Fibroblast of skin of left quadriceps (primary cell): ENCODE measurements at regions not wholly inside any gene's neighbourhood (a gene's known extent, or its start where the extent isn't known, plus 50 kb on each side); places are given as distances from the start of the nearest gene placed in this dataset.

Experiments
- DNase-seq, 2 experiments: peaks; one replicate each; pipeline ENCODE4 v3.0.0-alpha.2; 2013; ENCODE audit warnings: low read depth in 2 of 2

DNA sequence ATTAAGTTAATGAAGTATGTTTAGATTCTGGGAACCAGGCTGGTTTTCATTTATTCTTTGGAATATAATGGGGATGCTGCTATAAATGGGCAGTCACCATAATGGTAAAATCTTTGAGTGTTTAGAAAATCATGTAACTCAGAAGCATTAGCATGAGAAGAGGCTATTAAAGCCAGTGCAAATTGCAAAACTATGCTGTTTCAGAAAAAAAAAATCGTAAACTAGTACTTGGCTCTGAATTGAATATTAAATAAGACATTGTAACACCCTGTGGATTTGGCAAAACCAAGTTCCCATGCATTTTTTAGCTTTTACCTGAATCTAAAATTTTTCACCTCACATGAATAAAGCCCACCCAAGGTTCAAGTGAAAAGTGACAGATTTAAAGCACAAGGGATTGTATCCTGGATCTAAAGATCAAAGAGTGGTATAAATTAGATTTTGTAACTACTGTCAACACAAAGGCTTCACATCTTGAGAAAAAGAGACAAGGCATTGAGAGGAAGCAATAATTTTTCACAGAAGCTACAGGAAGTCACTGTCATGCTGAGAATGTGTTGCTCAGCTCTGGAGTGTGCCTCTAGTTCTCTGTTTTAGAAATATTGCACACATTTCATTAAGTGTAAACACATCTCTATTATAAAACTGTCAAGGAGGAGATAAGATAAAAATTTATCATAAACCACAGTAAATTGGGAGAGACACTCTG, 142.2 kb downstream of the ABCA8 start:
- DNase-seq, result peak; percentile 64 to 66

DNA sequence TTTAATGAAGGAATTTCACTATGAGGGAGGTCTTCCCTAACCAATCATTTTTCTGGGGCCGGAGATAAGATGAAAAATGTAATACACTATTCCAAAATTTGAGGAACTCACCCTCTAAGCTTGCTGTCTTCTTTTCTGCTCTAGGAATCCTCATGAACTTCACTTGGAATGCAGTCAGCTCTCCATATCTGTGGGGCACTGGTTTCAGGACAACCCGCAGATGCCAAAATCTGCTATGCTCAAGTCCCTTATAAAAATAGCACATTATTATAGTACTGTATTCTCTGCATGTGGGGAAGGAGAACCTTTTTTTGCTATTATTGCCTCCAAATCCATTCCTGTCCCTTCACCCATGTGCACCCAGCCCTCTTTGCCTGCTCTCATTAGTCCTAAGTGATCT, 146.0 kb downstream of the ABCA8 start:
- DNase-seq, result no peak

DNA sequence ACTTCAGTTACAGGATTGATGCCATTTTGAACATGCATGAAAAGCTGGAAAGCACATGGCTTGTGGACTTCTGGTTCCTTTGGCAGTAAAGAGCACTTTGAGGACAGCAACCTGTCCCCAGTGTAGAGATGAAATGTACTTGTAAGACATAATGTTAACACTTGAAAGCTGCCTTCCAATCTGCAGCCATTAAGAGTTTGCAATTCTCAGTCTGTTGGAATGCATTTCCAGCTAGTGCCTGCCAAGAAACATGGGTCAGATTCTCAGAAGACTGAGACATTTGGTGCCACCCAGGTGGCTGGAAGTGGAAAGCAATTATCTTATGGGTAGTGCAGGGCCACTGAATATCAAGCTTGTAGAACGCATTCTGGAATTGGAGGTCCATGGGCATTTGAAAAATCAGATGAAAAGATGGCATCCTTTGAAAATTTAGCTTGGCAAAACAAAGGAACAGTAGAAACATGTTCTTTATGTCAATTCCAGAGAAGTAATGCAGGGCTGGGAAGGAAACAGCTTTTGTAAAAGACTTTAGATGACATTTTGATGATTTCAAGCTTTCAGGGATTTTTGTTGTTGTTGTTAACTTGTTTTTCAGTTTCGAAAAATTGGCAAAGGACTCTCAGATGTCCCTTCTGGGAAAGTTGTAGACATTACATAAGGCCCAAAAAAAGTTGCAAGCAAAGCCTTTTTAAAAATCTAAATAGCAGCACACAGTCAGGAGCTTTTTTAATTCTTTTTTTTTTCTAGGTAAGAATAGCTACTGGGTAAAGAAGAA, 147.0 kb downstream of the ABCA8 start:
- no peak for DNase-seq

DNA sequence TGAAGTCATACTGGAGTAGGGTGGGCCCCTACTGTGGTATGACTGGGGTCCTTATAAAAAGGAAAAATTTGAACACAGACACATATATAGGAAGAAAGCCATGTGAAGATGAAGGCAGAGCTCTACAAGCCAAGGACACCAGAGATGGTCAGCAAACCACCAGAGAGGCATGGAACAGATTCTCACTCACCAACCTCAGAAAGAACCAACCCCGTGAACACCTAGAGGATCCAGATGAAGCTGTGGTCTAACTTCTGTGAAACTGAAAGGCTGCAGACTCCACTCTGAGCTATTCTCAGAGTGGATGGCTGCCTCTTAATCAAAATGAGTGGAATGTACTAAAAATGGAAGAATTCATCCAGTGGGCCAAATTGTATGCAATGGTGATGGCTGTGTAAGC, 149.6 kb downstream of the ABCA8 start:
- DNase-seq, result no peak

DNA sequence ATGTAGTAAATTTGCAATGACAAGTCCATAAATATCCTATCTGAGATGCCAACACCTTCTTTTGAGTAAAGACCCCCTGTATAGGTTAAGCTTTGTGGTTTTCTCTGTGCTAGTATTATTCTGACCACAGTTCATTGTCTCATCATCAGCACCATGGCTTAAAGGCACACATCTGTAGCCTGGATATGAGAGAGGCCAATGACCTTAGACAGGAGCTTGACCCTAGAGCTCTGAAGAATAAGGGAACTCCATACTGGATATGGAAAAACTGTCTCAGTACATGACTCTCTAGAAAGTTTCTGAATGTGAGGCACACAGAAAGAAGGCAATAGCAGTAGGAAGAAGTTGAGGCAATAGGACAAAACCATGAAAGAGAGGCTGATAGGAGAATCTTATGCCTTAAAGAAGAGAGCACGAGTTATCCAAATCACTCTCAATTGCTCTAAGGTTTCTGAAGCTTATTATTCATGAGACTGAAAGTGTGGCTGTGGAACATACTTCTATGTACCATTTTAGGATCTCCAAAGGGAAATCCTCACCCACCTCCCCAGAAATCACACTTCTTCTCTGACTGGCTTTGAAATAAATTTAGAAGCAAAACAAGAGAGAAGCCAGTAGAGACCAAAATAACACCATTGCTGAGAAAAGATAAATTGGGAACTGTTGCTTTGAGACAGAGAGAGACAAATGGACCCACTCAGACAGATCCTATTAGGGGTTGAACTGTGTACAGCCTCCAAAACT, 150.2 kb downstream of the ABCA8 start:
- no peak for DNase-seq

DNA sequence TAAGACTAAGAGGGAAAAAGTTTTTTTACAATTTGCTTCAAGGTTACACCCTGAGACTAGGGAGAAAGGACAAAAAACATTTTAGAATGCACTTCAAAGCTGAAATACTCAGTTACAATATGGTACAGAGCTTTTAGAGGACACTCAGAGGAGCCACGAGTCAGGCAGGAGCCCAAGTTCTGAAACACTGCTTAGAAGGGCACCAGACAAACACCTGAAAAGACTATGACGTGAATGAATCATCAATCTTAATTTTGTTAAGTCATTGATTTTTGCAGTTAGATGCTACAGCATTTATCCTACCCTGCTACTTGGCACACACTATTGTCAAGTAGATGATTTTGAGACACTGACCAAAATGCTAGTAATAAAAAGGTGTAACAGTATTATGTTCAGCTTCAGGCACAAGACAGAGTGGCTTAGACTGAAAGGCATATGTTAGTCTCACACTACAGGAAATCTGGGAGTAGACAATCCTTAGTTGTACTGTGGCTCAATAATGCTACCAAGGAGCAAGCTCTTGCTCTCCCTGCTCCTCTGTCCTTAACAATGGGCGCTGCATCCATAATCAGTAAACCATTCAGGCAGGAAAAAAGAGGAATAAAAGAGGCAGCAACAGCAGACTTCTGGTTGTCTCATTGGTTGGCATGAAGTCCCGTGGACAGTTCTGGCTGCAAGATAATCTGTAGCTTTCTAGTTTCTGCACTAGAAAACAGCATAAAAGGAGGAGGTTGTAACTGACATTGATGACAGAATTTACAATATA, 151.8 kb downstream of the ABCA8 start:
- DNase-seq, result no peak

DNA sequence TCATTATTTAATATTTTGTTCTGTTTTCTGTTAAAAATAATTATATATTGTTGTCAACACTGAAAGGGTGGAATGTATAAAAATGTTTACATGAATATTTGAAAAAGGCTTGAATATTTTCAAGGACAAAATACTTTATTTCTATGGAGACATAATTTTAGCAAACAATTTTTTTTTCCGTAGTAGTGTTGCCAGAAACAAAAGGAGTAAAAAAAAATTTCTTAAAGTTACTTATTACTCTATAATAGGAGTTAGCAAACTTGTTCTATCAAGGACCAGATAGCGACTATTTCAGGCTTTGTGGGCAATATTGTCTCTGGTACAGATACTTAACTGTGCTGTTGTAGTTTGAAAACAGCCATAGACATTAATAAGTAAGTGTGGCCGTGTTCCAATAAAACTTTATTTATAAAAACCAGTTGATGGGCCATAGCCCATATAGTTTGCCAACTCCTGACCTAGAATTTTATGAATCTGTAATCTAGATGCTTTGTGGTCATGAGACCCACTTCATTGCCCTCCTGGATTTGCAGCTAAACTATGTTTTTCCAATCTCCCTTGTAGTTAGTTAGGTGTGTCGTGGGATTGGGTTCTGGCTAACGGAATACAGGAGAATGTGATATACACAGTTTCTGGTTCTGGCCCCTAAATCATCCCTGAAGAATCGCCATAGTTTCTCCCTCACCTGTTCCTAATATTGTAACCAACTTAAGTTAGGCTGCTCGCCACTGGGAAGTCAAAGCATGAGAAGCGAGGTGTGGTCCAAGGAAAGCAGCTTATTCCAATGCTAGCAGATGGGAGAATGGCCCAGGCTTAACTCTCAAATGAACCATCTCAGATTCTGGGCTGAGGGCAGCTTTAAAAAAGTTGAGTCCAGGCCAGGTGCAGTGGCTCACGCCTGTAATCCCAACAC, 153.6 kb downstream of the ABCA8 start:
- DNase-seq, result no peak

DNA sequence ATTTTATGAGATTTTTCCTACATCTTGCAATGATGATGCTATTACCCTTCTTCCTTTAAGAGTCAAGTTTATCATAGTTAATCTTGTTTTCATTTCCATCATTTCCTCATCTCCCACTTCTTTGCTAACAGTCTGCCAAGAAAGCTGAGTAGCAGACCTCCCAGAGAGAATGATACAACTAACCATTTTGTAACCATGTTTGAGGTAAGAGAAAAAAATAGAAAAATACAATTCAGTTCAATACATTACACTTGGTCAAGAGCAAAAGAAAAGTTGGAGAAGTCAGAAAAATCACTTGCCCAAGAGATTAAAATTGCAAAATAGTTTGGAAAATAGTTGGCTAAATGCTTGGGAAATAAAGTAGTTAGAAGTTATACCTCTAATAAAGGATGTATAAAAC, 154.4 kb downstream of the ABCA8 start:
- DNase-seq, result peak in 1 of 2 experiments; percentile 15

DNA sequence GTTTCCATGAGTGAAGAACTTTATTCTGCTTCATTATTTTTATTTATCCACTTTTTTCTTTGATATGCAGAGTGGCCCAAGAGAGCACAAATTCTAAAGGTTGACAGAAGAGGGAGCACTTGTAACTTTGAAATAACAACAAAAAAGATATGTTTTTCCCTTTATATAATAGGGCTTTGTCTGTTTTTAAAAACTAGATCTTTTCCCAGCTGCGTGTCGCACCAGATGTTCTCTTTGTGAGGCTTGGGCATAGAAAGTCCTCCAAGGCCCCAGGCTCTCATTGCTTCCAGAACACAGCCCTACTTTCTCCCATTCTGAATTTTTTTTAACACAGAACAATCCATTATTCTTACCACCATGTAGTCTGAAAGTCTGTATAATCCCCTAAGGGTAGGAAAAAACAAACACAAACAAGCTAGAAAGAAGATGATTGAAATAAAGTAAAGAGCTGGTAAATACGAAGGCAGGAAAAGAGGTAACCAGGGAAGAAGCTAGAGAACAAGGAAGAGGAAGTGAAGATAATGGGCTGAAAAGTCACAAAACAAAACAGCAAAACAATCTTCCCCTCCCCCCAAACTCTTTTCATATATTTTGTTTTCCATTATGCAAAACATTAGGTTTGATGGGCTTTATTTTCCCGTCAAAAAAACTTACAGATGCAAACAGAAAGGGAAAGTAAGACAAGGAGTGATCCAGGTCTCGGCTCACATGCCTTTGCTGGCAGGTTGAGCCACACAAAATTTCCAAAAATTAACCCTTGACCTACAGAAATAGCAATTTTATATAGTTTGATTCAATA, 160.4 kb downstream of the ABCA8 start:
- no peak for DNase-seq

DNA sequence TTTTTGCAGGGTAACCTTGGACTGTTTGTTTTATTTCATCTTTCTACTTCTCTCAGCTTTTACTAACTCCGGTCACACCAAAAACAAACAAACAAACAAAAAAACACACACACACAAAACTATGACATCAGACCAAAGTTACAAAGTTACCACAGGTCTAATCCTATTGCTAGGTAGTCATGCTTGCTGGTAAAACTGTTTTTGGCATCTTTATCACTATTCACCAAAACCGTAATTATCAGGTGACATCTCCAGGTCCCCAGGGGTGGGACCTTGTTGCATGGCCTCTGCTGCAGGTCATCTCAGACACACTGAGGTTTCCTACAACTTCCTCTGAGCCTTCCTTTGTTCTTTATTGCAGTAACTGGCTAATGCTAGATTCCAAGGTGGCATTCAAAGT, 162.3 kb downstream of the ABCA8 start:
- no peak for DNase-seq

DNA sequence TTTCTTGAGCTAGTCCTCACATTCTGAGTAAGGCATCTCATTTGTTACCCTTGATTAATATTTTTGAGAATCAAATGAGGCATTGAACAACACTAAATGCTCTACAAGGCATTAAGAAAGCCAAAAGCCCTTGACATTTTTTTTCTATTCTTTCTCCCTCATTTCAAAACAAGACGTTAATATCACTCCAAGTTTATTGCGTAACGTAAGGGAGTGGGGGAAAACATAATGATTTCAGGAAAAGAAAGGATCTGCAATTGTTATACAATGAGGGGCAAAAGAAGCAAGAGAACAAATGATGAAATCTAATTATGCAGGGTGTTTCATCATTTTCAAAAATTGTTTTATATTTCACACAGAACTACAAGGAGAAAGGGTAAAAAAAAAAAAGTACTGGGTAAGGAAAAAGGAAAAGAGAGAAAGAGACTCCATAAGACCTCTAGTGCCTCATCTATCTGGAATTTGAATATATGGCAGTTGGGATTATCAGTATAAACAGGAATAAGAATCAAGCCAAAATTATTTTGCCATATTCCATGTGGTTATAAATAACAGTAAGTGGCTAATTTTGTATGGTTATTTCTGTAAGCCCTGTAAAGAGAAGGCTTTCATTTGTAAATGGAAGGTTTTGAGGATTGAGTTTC, 163.0 kb downstream of the ABCA8 start:
- DNase-seq, result no peak

DNA sequence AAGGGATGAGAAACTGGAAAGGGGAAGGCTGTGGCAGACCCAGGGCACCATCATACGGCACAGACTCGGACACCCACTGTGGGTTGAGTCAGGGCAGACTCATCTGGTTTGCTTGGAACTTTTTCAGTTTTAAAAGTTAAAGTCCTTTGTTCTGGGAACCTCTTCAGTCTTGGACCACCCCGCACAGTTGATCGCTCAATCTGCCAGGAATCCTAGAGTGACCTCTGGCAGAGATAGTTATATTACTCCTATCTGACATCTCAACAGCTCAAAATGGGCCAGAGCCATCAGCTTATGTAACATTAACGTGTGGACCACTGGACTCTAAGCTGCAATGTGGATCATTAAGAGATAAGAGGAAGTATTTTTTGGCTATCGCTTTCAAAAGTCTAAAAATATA, 164.3 kb downstream of the ABCA8 start:
- DNase-seq, result no peak

DNA sequence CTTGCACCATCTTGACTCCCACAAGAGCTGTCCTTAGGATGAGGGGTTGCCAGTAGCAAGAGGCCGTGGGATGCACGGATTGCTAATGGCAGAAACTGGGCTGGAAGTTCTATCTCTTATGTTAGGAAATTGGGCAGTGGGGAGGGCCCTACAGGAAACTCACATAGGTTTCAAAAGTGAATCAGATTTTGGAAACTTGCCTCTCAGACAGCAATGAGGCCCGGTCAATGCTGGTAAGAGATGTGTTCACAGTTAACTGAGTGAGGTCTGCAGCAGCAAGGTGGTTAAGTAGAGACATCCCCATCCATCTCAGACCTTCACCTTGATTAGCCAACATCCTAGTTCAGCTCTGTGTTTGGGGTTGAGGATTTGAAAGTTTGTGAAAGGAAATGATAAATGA, 164.7 kb downstream of the ABCA8 start:
- no peak for DNase-seq

DNA sequence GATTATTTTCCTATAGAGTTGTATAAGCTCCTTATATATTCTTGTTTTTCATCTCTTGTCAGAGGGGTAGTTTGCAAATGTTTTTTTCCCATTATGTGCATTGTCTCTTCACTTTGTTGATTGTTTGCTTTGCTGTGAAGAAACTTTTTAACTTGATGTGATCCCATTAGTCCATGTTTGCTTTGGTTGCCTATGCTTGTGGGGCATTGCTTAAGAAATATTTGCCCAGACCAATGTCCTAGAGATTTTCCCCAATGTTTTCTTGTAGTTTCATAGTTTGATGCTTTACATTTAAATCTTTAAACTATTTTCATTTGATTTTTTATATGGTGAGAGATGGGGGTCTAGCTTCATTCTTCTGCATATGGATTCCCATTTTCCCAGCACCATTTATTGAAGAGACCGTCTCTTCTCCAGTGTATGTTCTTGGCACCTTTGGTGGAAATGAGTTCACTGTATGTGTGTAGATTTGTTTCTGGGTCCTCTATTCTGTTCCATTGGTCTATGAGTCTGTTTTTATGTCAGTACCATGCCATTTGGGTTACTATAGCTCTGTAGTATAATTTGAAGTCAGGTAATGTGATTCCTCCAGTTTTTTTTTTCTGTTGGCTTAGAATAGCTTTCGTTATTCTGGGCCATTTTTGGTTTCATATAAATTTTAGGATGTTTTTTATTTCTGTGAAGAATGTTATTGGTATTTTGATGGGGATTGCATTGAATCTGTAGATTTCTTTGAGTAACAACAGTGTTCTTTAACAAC, 165.8 kb downstream of the ABCA8 start:
- DNase-seq, result no peak

DNA sequence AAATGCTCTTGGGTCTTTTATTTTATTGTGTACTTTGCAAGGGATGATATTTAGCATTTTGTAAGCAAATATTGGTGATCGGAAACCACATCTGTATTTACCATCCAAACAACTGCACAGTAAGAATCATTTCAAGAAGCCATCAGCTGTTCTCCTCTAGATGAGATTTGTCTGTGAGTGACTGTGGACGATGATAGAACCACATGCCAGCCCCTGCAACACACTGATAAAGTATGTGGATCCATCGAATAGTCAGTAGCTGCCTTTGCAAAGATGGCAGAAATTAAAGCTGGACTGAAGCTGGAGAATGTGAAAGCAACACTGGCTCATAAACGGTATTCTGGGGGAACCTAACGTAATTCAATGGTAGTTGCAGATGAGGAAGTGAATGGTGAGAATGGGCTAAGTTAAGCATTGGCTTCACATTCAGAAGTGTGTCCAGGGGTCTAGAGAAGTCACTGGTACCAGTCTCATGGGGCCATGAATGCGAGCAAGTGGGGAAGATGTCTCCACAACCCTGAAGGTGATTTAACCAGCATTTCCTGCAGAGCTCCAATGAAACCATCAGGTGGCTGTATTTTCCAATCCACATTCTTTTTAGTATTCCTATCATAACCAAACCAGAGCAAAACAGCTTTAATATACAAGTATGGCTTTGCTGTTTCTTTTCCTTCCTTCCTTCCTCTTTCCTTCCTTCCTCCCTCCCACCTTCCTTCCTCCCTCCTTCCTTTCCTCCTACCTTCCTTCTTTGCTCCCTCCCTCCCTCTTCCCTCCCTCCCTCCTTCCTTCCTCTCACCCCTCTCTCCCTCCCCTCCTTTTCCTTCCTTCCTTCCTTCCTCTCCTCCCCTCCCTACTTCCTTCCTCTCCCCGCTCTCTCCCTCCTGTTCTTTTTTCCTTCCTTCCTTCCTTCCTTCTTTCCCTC, 169.4 kb downstream of the ABCA8 start:
- DNase-seq, result no peak

DNA sequence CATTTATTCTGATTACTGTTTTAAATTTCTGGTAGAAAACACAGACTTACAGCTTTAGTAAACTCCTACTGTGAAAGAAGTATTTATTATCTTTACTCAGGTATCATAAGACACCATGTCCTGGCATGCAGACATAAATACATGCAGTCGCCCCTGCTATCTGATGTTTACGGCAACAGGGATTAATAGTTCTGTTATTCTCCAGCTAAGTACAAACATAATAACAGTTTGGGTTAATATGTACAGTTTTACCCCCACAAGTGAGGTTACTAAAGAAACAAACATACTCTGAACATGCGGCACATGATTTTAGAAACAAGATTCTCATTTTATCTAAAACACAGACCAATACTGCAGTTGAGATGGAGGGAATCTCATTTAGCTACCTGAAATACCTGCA, 170.8 kb downstream of the ABCA8 start:
- DNase-seq, result no peak

DNA sequence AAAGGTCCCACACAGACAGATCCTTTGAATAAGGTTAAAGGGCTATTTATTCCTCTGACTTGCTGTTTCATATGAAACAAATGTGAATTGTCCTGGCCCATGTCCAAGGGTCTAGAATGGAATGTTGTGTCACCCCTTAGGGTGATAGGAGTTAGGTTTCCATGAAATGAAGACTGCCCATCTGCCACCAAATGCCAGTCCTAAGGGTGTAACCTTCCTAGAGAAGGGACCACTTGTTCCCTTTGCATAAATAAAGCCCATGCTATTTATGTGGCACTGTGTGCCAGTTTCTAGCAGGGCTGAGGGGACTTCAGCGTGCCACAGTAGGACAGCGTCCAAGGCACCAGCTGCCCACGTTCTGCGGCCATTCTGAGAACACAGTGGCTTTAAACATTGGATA, 171.3 kb downstream of the ABCA8 start:
- no peak for DNase-seq

DNA sequence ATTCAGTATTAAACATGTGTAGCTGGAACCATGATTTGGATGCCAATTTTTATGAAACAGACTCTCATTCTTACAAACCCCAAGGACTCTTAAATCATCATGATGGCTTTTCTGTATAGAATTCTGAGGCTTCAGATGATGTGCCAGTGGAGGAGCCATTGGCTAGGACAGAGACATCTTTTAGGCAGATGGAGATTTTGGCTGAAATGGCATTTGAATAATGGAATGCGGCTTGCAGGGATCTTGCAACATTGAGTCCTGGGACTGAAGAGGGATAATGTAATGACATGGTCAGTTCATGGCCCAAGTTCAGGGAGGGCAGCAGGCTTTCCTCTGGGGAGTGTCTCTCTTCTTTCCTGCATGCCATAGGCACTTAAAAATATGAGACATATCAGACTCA, 172.4 kb downstream of the ABCA8 start:
- peak; percentile 71 to 72 for DNase-seq
